NCI-H2196 (cell line): ENCODE measurements at regions not wholly inside any gene's neighbourhood (a gene's known extent, or its start where the extent isn't known, plus 50 kb on each side); places are given as distances from the start of the nearest gene placed in this dataset.
"Not testable (repeated sequence)": the region's sequence is repeated elsewhere in the genome, so short reads cannot be mapped to it uniquely, and the experiment has no call there.

ENCODE experiments used
- DNase-seq: peaks from one replicate; lab custom pipeline; 2025; ENCODE audit not compliant: unreplicated experiment; lab: John Stamatoyannopoulos, UW

- not testable (repeated sequence) for DNase-seq
Observed at GRCh38 chr17:54465443-54465842, 435.2 kb upstream of the TOM1L1 start.

GRCh38 chr17:54466875-54467274, 433.8 kb upstream of the TOM1L1 start:
- no peak for DNase-seq

- no peak for DNase-seq
Observed at GRCh38 chr17:54482843-54483242, 417.8 kb upstream of the TOM1L1 start.

GRCh38 chr17:54493691-54494090, 407.0 kb upstream of the TOM1L1 start:
- DNase-seq, result no peak

GRCh38 chr17:54494721-54495715, 405.6 kb upstream of the TOM1L1 start:
- no peak for DNase-seq

DNA sequence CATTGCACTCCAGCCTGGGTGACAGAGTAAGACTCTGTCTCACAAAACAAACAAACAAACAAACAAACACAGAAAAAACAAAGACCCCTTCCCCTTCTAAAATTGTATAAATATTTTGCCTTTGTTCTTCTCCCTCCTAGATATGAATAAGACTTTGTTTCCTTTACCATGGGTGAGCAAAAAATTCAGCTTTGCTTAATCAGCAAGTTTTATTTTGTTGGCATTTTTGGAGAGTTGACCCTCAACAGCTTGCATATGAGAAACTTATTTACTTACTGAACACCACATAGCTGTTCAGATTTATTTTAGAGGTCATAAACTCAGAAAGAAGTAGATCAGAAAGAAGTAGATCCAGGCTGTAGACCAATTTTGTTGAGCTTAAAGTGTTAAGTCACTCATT, 395.2 kb upstream of the TOM1L1 start:
- no peak for DNase-seq

DNA sequence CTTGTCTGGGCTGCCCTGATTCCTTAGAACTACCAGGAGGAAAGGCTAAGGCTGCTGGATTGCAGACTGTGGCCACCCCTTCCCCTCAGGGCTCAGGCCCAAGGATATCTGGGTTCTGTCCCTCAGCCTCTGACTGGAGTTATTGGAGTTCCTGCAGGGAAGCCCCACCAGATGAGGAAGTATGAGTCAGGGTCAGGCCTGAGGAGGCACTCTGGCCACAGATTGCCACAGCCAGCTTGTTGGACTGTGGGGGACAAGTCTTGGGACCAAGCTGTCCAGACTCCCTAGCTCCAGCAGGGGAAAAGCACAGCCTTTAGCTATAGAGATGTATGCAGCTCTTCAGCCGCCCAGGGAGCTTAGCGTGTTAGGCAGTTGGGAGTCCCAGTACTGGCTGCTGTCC, 381.9 kb upstream of the TOM1L1 start:
- DNase-seq, result no peak

DNA sequence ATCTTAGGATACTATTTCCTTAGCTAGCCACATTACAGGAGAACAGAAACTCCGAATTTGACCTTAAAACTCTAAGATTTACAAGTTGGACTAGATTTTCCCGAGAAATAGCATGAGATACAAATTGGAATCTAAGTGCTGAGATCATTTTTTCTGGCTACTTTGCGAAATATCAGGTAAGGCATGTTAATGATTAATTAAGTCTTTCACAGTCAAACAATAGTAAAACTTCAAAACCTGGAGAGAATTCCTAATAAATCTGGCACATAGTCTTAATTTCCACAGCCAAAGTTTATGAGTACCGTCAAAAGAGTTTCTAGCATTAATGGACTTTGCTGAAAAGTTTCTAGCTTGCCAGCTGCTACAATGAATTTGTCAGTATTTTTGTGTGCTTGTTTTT, 379.5 kb upstream of the TOM1L1 start:
- no peak for DNase-seq

DNA sequence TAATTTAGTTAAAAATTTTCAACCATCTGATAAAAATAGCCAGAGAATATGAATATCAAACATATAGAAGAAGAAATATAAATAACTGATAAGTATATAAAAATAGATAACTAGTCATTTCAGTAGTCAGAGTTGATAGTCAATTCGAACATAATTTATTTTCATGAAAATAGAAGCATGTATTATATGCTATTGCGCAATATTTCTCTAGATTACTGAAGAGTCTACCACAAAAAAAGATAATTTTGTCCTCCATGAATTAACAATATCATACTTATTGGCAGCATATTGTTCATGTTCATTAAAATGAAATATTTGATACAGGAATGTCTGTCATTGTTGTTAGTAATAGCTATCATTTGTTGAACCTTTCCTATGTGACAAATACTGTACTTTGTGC, 376.2 kb upstream of the TOM1L1 start:
- no peak for DNase-seq

GRCh38 chr17:54527941-54528340, 372.7 kb upstream of the TOM1L1 start:
- no peak for DNase-seq

DNA sequence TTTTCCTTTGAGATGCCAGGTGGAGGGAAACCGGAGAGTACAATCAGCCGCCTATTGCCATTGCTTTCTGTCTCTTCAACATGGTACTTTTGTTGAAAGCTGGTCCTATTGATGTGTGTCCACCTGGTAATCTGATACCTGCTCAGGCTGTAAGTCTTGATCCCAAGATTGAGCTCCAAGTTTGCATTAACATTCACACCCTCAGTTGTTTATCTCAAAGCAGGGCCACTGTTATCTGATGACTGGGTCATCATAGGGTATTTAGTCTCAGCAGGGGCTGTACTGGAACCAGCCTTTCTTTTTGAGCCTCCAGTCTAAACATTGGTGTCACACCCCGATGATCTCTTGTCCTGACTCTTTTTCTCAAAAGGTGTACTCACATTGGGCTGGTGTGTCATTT, 370.3 kb upstream of the TOM1L1 start:
- no peak for DNase-seq

- no peak for DNase-seq
Observed at GRCh38 chr17:54536306-54536705, 364.3 kb upstream of the TOM1L1 start.

DNA sequence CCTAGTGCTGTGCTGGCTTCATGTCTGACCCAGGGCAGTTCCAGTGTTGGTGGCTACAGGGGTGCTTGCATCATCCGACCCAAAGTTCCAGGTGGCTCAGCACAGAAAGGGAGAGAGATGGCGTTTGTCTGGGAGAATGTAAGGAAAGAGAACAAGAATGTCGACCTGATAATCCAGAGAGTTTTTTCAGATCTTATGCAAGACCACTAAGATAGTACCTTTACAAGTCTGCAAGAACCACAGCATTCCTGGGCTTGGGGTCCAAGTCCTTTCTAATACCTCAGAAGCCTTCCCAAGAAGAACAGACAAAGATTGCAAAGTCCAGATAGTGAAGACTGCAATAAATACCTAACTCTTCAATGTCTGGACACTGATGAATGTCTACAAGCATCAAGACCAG, 363.0 kb upstream of the TOM1L1 start:
- DNase-seq, result no peak

GRCh38 chr17:54544249-54544648, 356.4 kb upstream of the TOM1L1 start:
- no peak for DNase-seq

GRCh38 chr17:54559883-54560282, 340.8 kb upstream of the TOM1L1 start:
- no peak for DNase-seq

DNA sequence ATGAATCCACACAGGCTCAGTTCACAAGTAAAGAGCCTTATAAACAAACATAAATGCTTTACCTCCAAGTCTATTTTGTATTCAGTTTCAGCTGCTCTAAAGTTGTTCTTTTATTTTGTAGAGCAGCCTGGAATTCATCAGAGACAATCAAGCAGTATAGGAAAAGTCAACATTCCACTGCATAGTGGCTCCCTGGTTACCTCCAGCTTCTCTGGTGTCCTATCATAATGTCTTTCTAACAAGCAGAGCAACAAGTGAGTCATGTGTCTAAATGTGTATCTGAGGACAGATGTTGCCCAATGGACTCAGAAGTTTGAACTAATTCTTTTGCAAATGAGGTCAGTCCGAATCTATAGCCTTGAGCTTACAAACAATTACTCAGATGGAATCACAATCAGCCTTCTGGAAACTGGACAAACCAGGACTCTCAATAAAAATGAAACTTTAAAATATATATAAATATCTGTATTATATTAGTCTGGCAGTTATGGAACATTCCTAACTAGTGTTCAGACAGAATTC, 292.0 kb upstream of the TOM1L1 start:
- no peak for DNase-seq

- DNase-seq, result no peak
Observed at GRCh38 chr17:54620399-54620978, 280.2 kb upstream of the TOM1L1 start.

- no peak for DNase-seq
Observed at GRCh38 chr17:54623746-54624145, 276.9 kb upstream of the TOM1L1 start.

- no peak for DNase-seq
Observed at GRCh38 chr17:54626146-54626703, 274.4 kb upstream of the TOM1L1 start.

DNA sequence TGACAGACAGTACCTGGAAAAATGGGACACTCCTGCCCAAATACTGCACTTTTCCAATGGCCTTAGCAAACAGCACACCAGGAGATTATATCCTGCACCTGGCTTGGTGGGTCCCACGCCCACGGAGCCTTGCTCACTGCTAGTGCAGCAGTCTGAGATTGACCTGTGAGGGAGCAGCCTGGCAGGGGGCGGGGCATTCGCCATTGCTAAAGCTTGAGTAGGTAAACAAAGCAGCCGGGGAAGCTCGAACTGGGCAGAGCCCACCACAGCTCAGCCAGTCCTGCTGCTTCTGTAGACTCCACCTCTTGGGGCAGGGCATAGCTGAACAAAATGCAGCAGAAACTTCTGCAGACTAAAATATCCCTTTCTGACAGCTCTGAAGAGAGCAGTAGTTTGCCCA, 261.2 kb upstream of the TOM1L1 start:
- DNase-seq, result not testable (repeated sequence)

DNA sequence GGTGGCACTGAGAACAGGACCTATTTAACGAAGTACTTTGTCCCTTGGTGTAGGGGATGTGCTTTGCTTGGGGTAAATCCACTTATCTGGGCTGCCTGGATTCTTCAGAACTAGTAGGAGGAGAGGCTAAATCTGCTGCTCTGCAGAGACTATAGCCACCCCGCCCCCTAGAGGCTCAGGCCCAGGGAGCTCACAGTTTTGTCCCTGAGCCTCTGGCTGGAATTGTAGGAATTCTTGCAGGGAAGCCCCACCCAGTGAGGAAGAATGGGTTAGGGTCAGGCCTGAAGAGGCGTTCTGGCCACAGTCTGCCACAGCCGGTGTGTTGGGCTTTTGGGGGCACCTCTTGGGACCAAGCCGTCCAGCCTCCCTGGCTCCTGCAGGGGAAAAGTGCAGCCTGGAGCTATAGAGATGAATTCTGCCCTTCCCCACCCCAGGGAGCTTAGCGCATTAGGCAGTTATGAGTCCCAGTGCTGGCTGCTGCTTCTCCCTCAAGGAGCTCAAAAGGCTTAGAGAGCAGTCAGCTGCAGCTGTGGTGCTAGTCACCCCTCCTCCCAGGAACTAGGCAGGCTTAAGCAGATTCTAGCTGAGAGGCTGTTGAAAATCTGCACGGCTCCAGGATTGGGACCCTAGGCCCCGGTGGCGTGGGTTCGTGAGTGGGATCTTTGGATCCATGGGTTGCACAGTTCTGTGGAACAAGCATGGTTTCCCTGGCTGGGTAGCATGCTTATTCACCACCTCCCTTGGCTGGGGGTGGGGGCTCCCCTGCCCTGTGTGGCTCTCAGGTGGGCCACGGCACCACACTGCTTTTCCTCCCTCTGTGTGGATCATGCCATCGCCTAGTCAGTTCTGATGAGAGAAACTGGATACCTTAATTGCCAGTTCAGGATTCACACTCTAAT, 237.4 kb upstream of the TOM1L1 start:
- DNase-seq, result no peak
